Stimulated activated CD4-positive, alpha-beta T cell treated with anti-CD3 and anti-CD28 coated beads, Interleukin-12 subunit alpha, Interleukin-12 subunit beta, amount 100 ng/mL, for 48 hours (primary cell): ENCODE measurements at regions not wholly inside any gene's neighbourhood (a gene's known extent, or its start where the extent isn't known, plus 50 kb on each side); places are given as distances from the start of the nearest gene placed in this dataset.
"Not testable (repeated sequence)": the region's sequence is repeated elsewhere in the genome, so short reads cannot be mapped to it uniquely, and the experiment has no call there.

Source experiments
- DNase-seq, 3 donors: peaks; one replicate each; pipeline ENCODE4 v3.0.0-alpha.2; 2020; ENCODE audit warnings: low read depth in 2 of 3, low spot score in 1 of 3

- DNase-seq, result no peak
These were observed 926.2 kb downstream of the TSN start for GRCh38 chr2:122681626-122682025.

GRCh38 chr2:122682356-122682755, 926.9 kb downstream of the TSN start:
- no peak for DNase-seq

GRCh38 chr2:122683018-122683417, 927.6 kb downstream of the TSN start:
- no peak for DNase-seq

- no peak for DNase-seq
These were observed 937.1 kb downstream of the TSN start for GRCh38 chr2:122692400-122693083.

GRCh38 chr2:122697415-122697814, 942.0 kb downstream of the TSN start:
- no peak for DNase-seq

- DNase-seq, result no peak
These were observed 948.2 kb downstream of the TSN start for GRCh38 chr2:122703676-122704075.

- no peak for DNase-seq
These were observed 948.7 kb downstream of the TSN start for GRCh38 chr2:122704109-122704563.

- DNase-seq, result no peak
These were observed 950.3 kb downstream of the TSN start for GRCh38 chr2:122705746-122706145.

GRCh38 chr2:122706757-122707223, 951.3 kb downstream of the TSN start:
- no peak for DNase-seq

- DNase-seq, result no peak
These were observed 951.9 kb downstream of the TSN start for GRCh38 chr2:122707224-122707824.

GRCh38 chr2:122710049-122710448, 954.6 kb downstream of the TSN start:
- DNase-seq, result no peak

- DNase-seq, result no peak
These were observed 958.3 kb downstream of the TSN start for GRCh38 chr2:122713800-122714199.

- DNase-seq, result not testable (repeated sequence)
These were observed 965.4 kb downstream of the TSN start for GRCh38 chr2:122720822-122721221.

- no peak for DNase-seq
These were observed 979.4 kb downstream of the TSN start for GRCh38 chr2:122734766-122735424.

GRCh38 chr2:122736279-122736678, 980.8 kb downstream of the TSN start:
- no peak for DNase-seq

- DNase-seq, result no peak
These were observed 982.1 kb downstream of the TSN start for GRCh38 chr2:122737429-122738077.

GRCh38 chr2:122739732-122740593, 984.5 kb downstream of the TSN start:
- no peak for DNase-seq

GRCh38 chr2:122740594-122740948, 985.1 kb downstream of the TSN start:
- no peak for DNase-seq

- DNase-seq, result no peak
These were observed 986.0 kb downstream of the TSN start for GRCh38 chr2:122741403-122741802.

GRCh38 chr2:122743021-122743675, 987.7 kb downstream of the TSN start:
- DNase-seq, result no peak
